ENCODE measurements at regions not wholly inside any gene's neighbourhood (a gene's known extent, or its start where the extent isn't known, plus 50 kb on each side); places are given as distances from the start of the nearest gene placed in this dataset.

GRCh38 chr3:72558001-72558400 is 290.2 kb downstream of the SHQ1 start:
- H3K36me3 ChIP-seq (ENCODE audit: insufficient read depth, low read length): no peaks in the 10 kb centered on the region
- peaks cover 6% of the 10 kb centered on the region for H3K27me3 ChIP-seq (ENCODE audit: control insufficient read depth, insufficient read depth, low read length)
- H3K9ac ChIP-seq (ENCODE audit: low read depth, low read length): no peak overlapping the region
- no peak overlapping the region for H3K4me2 ChIP-seq (ENCODE audit: low read length)
- H3K9me3 ChIP-seq (replicated peaks; ENCODE audit: low read length): no peaks in the 10 kb centered on the region
- no peaks in the 10 kb centered on the region for H3K4me1 ChIP-seq (ENCODE audit: control insufficient read depth, insufficient read depth, low read length)
- H3K4me3 ChIP-seq (ENCODE audit: low read length): no peak overlapping the region

GRCh38 chr3:72555714-72556113 is 292.5 kb downstream of the SHQ1 start:
- no peaks in the 10 kb centered on the region for H3K36me3 ChIP-seq (ENCODE audit: insufficient read depth, low read length)
- no peak overlapping the region for H3K4me2 ChIP-seq (ENCODE audit: low read length)
- H3K27me3 ChIP-seq (ENCODE audit: control insufficient read depth, insufficient read depth, low read length): peaks cover 6% of the 10 kb centered on the region
- no peak overlapping the region for H3K4me3 ChIP-seq (ENCODE audit: low read length)
- no peak overlapping the region for H3K9ac ChIP-seq (ENCODE audit: low read depth, low read length)
- H3K9me3 ChIP-seq (replicated peaks; ENCODE audit: low read length): no peaks in the 10 kb centered on the region
- H3K4me1 ChIP-seq (ENCODE audit: control insufficient read depth, insufficient read depth, low read length): no peaks in the 10 kb centered on the region

- Histone ChIP-seq H3K27me3 (ENCODE audit: control insufficient read depth, insufficient read depth, low read length) (peaks cover 6% of the 10 kb centered on the region), H3K4me1 (ENCODE audit: control insufficient read depth, insufficient read depth, low read length) (no peaks in the 10 kb centered on the region), H3K4me2 (ENCODE audit: low read length) (no peak overlapping the region), H3K36me3 (ENCODE audit: insufficient read depth, low read length) (no peaks in the 10 kb centered on the region), H3K4me3 (ENCODE audit: low read length) (no peak overlapping the region), H3K9ac (ENCODE audit: low read depth, low read length) (no peak overlapping the region), H3K9me3 (replicated peaks; ENCODE audit: low read length) (no peaks in the 10 kb centered on the region)
Observed at GRCh38 chr3:72554689-72555088, 293.6 kb downstream of the SHQ1 start.

GRCh38 chr3:72553298-72553697 is 294.9 kb downstream of the SHQ1 start:
- Histone ChIP-seq H3K4me1 (ENCODE audit: control insufficient read depth, insufficient read depth, low read length) (no peaks in the 10 kb centered on the region), H3K9ac (ENCODE audit: low read depth, low read length) (no peak overlapping the region), H3K4me3 (ENCODE audit: low read length) (no peak overlapping the region), H3K36me3 (ENCODE audit: insufficient read depth, low read length) (no peaks in the 10 kb centered on the region), H3K9me3 (replicated peaks; ENCODE audit: low read length) (no peaks in the 10 kb centered on the region), H3K27me3 (ENCODE audit: control insufficient read depth, insufficient read depth, low read length) (peaks cover 6% of the 10 kb centered on the region), H3K4me2 (ENCODE audit: low read length) (no peak overlapping the region)

- Histone ChIP-seq H3K4me1 (ENCODE audit: control insufficient read depth, insufficient read depth, low read length) (no peaks in the 10 kb centered on the region), H3K36me3 (ENCODE audit: insufficient read depth, low read length) (no peaks in the 10 kb centered on the region), H3K27me3 (ENCODE audit: control insufficient read depth, insufficient read depth, low read length) (peaks cover 11% of the 10 kb centered on the region), H3K4me3 (ENCODE audit: low read length) (no peak overlapping the region), H3K4me2 (ENCODE audit: low read length) (no peak overlapping the region), H3K9ac (ENCODE audit: low read depth, low read length) (no peak overlapping the region), H3K9me3 (replicated peaks; ENCODE audit: low read length) (no peaks in the 10 kb centered on the region)
Observed at GRCh38 chr3:72550582-72551262, 297.5 kb downstream of the SHQ1 start.

- Histone ChIP-seq H3K9me3 (replicated peaks; ENCODE audit: low read length) (no peaks in the 10 kb centered on the region), H3K27me3 (ENCODE audit: control insufficient read depth, insufficient read depth, low read length) (peaks cover 7% of the 10 kb centered on the region), H3K4me2 (ENCODE audit: low read length) (no peak overlapping the region), H3K9ac (ENCODE audit: low read depth, low read length) (no peak overlapping the region), H3K4me1 (ENCODE audit: control insufficient read depth, insufficient read depth, low read length) (no peaks in the 10 kb centered on the region), H3K4me3 (ENCODE audit: low read length) (no peak overlapping the region), H3K36me3 (ENCODE audit: insufficient read depth, low read length) (no peaks in the 10 kb centered on the region)
Observed at GRCh38 chr3:72549761-72550581, 298.3 kb downstream of the SHQ1 start.

- Histone ChIP-seq H3K4me2 (ENCODE audit: low read length) (no peak overlapping the region), H3K27me3 (ENCODE audit: control insufficient read depth, insufficient read depth, low read length) (peaks cover 7% of the 10 kb centered on the region), H3K9ac (ENCODE audit: low read depth, low read length) (no peak overlapping the region), H3K4me3 (ENCODE audit: low read length) (no peak overlapping the region), H3K4me1 (ENCODE audit: control insufficient read depth, insufficient read depth, low read length) (no peaks in the 10 kb centered on the region), H3K9me3 (replicated peaks; ENCODE audit: low read length) (no peaks in the 10 kb centered on the region), H3K36me3 (ENCODE audit: insufficient read depth, low read length) (no peaks in the 10 kb centered on the region)
Observed at GRCh38 chr3:72548981-72549380, 299.3 kb downstream of the SHQ1 start.

- H3K4me1 ChIP-seq (ENCODE audit: control insufficient read depth, insufficient read depth, low read length): no peaks in the 10 kb centered on the region
Observed at GRCh38 chr3:72548461-72548860, 299.8 kb downstream of the SHQ1 start.

GRCh38 chr3:72547183-72547582 is 301.1 kb downstream of the SHQ1 start:
- H3K4me3 ChIP-seq (ENCODE audit: low read length): no peak overlapping the region
- no peaks in the 10 kb centered on the region for H3K9me3 ChIP-seq (replicated peaks; ENCODE audit: low read length)
- no peak overlapping the region for H3K9ac ChIP-seq (ENCODE audit: low read depth, low read length)
- H3K36me3 ChIP-seq (ENCODE audit: insufficient read depth, low read length): no peaks in the 10 kb centered on the region
- H3K4me2 ChIP-seq (ENCODE audit: low read length): no peak overlapping the region
- H3K4me1 ChIP-seq (ENCODE audit: control insufficient read depth, insufficient read depth, low read length): no peaks in the 10 kb centered on the region
- peaks cover 7% of the 10 kb centered on the region for H3K27me3 ChIP-seq (ENCODE audit: control insufficient read depth, insufficient read depth, low read length)

More at GRCh38 chr3:72548461-72548860, 299.8 kb downstream of the SHQ1 start:
- Histone ChIP-seq H3K9ac (ENCODE audit: low read depth, low read length) (no peak overlapping the region), H3K4me2 (ENCODE audit: low read length) (no peak overlapping the region), H3K9me3 (replicated peaks; ENCODE audit: low read length) (no peaks in the 10 kb centered on the region), H3K27me3 (ENCODE audit: control insufficient read depth, insufficient read depth, low read length) (peaks cover 7% of the 10 kb centered on the region), H3K4me3 (ENCODE audit: low read length) (no peak overlapping the region), H3K36me3 (ENCODE audit: insufficient read depth, low read length) (no peaks in the 10 kb centered on the region)

- Histone ChIP-seq H3K4me1 (ENCODE audit: control insufficient read depth, insufficient read depth, low read length) (no peaks in the 10 kb centered on the region), H3K9ac (ENCODE audit: low read depth, low read length) (no peak overlapping the region), H3K9me3 (replicated peaks; ENCODE audit: low read length) (no peaks in the 10 kb centered on the region), H3K27me3 (ENCODE audit: control insufficient read depth, insufficient read depth, low read length) (peaks cover 20% of the 10 kb centered on the region), H3K4me3 (ENCODE audit: low read length) (no peak overlapping the region), H3K4me2 (ENCODE audit: low read length) (no peak overlapping the region), H3K36me3 (ENCODE audit: insufficient read depth, low read length) (no peaks in the 10 kb centered on the region)
Observed at GRCh38 chr3:72544239-72544638, 304.0 kb downstream of the SHQ1 start.

- no peaks in the 10 kb centered on the region for H3K9me3 ChIP-seq (replicated peaks; ENCODE audit: low read length)
- H3K27me3 ChIP-seq (ENCODE audit: control insufficient read depth, insufficient read depth, low read length): peaks cover 23% of the 10 kb centered on the region
- H3K4me3 ChIP-seq (ENCODE audit: low read length): no peak overlapping the region
- H3K4me2 ChIP-seq (ENCODE audit: low read length): no peak overlapping the region
- no peaks in the 10 kb centered on the region for H3K4me1 ChIP-seq (ENCODE audit: control insufficient read depth, insufficient read depth, low read length)
- no peak overlapping the region for H3K9ac ChIP-seq (ENCODE audit: low read depth, low read length)
- no peaks in the 10 kb centered on the region for H3K36me3 ChIP-seq (ENCODE audit: insufficient read depth, low read length)
Observed at GRCh38 chr3:72543246-72543645, 305.0 kb downstream of the SHQ1 start.

- Histone ChIP-seq H3K9ac (ENCODE audit: low read depth, low read length) (no peak overlapping the region), H3K27me3 (ENCODE audit: control insufficient read depth, insufficient read depth, low read length) (peaks cover 27% of the 10 kb centered on the region), H3K36me3 (ENCODE audit: insufficient read depth, low read length) (no peaks in the 10 kb centered on the region), H3K4me2 (ENCODE audit: low read length) (no peak overlapping the region), H3K9me3 (replicated peaks; ENCODE audit: low read length) (no peaks in the 10 kb centered on the region), H3K4me1 (ENCODE audit: control insufficient read depth, insufficient read depth, low read length) (no peaks in the 10 kb centered on the region), H3K4me3 (ENCODE audit: low read length) (no peak overlapping the region)
Observed at GRCh38 chr3:72542781-72543180, 305.5 kb downstream of the SHQ1 start.
